Liver (tissue), 8 donors: ENCODE measurements at regions not wholly inside any gene's neighbourhood (a gene's known extent, or its start where the extent isn't known, plus 50 kb on each side); places are given as distances from the start of the nearest gene placed in this dataset.

Experiments
- DNase-seq: peaks from one replicate; pipeline ENCODE4 v3.0.0-alpha.2; 2017; ENCODE audit warnings: low spot score
- H3K27ac ChIP-seq, 2 donors: one replicate each; pipeline ENCODE4 v1.7.0; 2013; ENCODE audit warnings: inconsistent platforms in 2 of 2, low read length in 2 of 2, control low read depth in 1 of 2, low read depth in 1 of 2, mild to moderate bottlenecking in 1 of 2
- H3K27me3 ChIP-seq, 4 donors: one replicate each; pipeline versions ENCODE4 v1.6.1 to v1.7.0; 2013; ENCODE audit warnings: low read length in 3 of 4, inconsistent platforms in 1 of 4, mild to moderate bottlenecking in 1 of 4, moderate library complexity in 1 of 4; ENCODE audit not compliant: control insufficient read depth in 4 of 4, insufficient read depth in 4 of 4
- H3K36me3 ChIP-seq, 4 donors: one replicate each; pipeline versions ENCODE4 v1.6.1 to v1.7.0; 2013; ENCODE audit warnings: low read length in 3 of 4, mild to moderate bottlenecking in 3 of 4, low read depth in 1 of 4, moderate library complexity in 1 of 4; ENCODE audit not compliant: control insufficient read depth in 4 of 4, insufficient read depth in 3 of 4
- H3K4me1 ChIP-seq, 4 donors: one replicate each; pipeline versions ENCODE4 v1.6.1 to v1.7.0; 2013; ENCODE audit warnings: low read length in 3 of 4, mild to moderate bottlenecking in 3 of 4, moderate library complexity in 1 of 4; ENCODE audit not compliant: control insufficient read depth in 4 of 4, insufficient read depth in 4 of 4
- H3K4me3 ChIP-seq, 3 donors: one replicate each; pipeline versions ENCODE4 v1.6.1 to v1.7.0; 2013; ENCODE audit warnings: low read length in 3 of 3, control low read depth in 1 of 3, low read depth in 1 of 3, mild to moderate bottlenecking in 1 of 3
- H3K9ac ChIP-seq, 2 donors: one replicate each; pipeline ENCODE4 v1.7.0; 2013; ENCODE audit warnings: low read length in 2 of 2, mild to moderate bottlenecking in 2 of 2, moderate library complexity in 2 of 2, control low read depth in 1 of 2, low read depth in 1 of 2
- H3K9me3 ChIP-seq, 4 donors: one replicate each; pipeline versions ENCODE4 v1.6.1 to v1.7.0; 2013; ENCODE audit warnings: low read length in 3 of 4; ENCODE audit not compliant: control insufficient read depth in 4 of 4
- EGR1 ChIP-seq, 2 donors: IDR thresholded peaks; 2 replicates each; pipeline ENCODE4 v1.6.1; 2016 to 2018; ENCODE audit warnings: antibody characterized with exemption in 2 of 2, low read depth in 2 of 2
- FOXA1 ChIP-seq: IDR thresholded peaks from 2 replicates; pipeline ENCODE4 v1.6.1; 2016; ENCODE audit warnings: antibody characterized with exemption
- FOXA2 ChIP-seq: IDR thresholded peaks from 2 replicates; pipeline ENCODE4 v1.6.1; 2016; ENCODE audit warnings: antibody characterized with exemption
- GABPA ChIP-seq, 2 donors: IDR thresholded peaks in 1 of 2; conservative IDR thresholded peaks in 1 of 2; 2 replicates each; pipeline ENCODE4 v1.6.1; 2016; ENCODE audit warnings: antibody characterized with exemption in 2 of 2, mild to moderate bottlenecking in 1 of 2, moderate library complexity in 1 of 2
- HNF4A ChIP-seq, 2 donors: conservative IDR thresholded peaks; 2 replicates each; pipeline ENCODE4 v1.6.1; 2016; ENCODE audit warnings: antibody characterized with exemption in 2 of 2, mild to moderate bottlenecking in 2 of 2
- JUND ChIP-seq, 2 donors: IDR thresholded peaks; 2 replicates each; pipeline ENCODE4 v1.6.1; 2016; ENCODE audit warnings: antibody characterized with exemption in 2 of 2
- NR2F2 ChIP-seq: IDR thresholded peaks from 2 replicates; pipeline ENCODE4 v1.6.1; 2016; ENCODE audit warnings: antibody characterized with exemption
- RAD21 ChIP-seq, 2 donors: IDR thresholded peaks; 2 replicates each; pipeline ENCODE4 v1.6.1; 2016; ENCODE audit warnings: antibody characterized with exemption in 2 of 2, mild to moderate bottlenecking in 2 of 2
- SP1 ChIP-seq: IDR thresholded peaks from 2 replicates; pipeline ENCODE4 v1.6.1; 2018; ENCODE audit warnings: antibody characterized with exemption, mild to moderate bottlenecking
- TAF1 ChIP-seq: conservative IDR thresholded peaks from 2 replicates; pipeline ENCODE4 v1.6.1; 2016; ENCODE audit warnings: antibody characterized with exemption, mild to moderate bottlenecking
- YY1 ChIP-seq: IDR thresholded peaks from 2 replicates; pipeline ENCODE4 v1.6.1; 2016; ENCODE audit warnings: antibody characterized with exemption, mild to moderate bottlenecking
- WGBS: extraction: QIAGEN DNeasy Blood & Tissue Kit; methylation state at CpG from one replicate; pipeline ENCODE4 v1.1.7; 2013; 5-methylcytosine and 5-hydroxymethylcytosine counted together
- TF ChIP-seq, protein P1 (sequence below): IDR thresholded peaks from 2 replicates; pipeline ENCODE4 v1.6.1; 2016; ENCODE audit warnings: antibody characterized with exemption
- TF ChIP-seq, protein P2 (sequence below): IDR thresholded peaks from 2 replicates; pipeline ENCODE4 v1.6.1; 2016; ENCODE audit warnings: antibody characterized with exemption
- TF ChIP-seq, protein P3 (sequence below): IDR thresholded peaks from 2 replicates; pipeline ENCODE4 v1.6.1; 2016; ENCODE audit warnings: antibody characterized with exemption, mild to moderate bottlenecking
- TF ChIP-seq, protein P4 (sequence below): IDR thresholded peaks from 2 replicates; pipeline ENCODE4 v1.6.1; 2016; ENCODE audit warnings: antibody characterized with exemption
- TF ChIP-seq, protein P5 (sequence below): fragments of 150-350 bp; IDR thresholded peaks from 2 replicates; pipeline ENCODE4 v1.5.1; 2017; ENCODE audit warnings: improper control_type of control experiment, low read depth, low read length; ENCODE audit not compliant: missing input control
- donor health status: healthy.
- donor health status: healthy.
- donor health status: healthy.
- donor health status: healthy.
- donor health status: healthy.

DNA sequence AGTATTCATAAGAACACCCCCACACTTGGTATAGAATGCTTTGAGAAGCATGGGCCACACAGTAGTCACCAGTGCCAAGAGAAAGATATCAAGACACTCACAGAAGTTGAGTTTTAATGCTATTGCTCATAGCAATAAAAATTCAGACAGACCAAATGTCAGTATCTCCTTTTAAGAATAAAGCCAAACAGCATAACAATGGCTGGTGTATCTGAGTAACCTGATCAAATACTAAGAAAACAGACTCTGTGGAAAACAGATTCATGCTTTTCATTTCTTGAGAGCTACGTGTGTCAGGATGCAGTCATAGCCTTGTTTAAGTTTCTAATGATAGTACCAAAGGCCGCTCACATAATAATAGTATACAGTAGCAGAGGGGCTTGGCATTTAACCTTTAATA, 778.5 kb downstream of the MECOM start:
- no peaks in the 10 kb centered on the region for H3K9me3 ChIP-seq
- WGBS, result 87% methylated on average over 2 of the region's 2 CpGs
- no peak overlapping the region for H3K4me3 ChIP-seq
- no peak overlapping the region for H3K27ac ChIP-seq
- H3K36me3 ChIP-seq, result no peaks in the 10 kb centered on the region
- H3K9ac ChIP-seq, result no peak overlapping the region
- H3K27me3 ChIP-seq, result no peaks in the 10 kb centered on the region
- DNase-seq, result no peak
- H3K4me1 ChIP-seq, result no peaks in the 10 kb centered on the region
- TF ChIP-seq, protein P1, sequence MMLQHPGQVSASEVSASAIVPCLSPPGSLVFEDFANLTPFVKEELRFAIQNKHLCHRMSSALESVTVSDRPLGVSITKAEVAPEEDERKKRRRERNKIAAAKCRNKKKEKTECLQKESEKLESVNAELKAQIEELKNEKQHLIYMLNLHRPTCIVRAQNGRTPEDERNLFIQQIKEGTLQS, result no peak
- TF ChIP-seq YY1 (no peak), SP1 (no peak), GABPA (IDR thresholded peaks at IDR 0.05 in 1 of 2, conservative IDR thresholded peaks at IDR 0.05 in 1 of 2) (no peak), EGR1 (IDR thresholded peaks at IDR 0.05; ENCODE audit: low read depth in 2 of 2) (no peak), FOXA2 (no peak)
- TF ChIP-seq, protein P2, sequence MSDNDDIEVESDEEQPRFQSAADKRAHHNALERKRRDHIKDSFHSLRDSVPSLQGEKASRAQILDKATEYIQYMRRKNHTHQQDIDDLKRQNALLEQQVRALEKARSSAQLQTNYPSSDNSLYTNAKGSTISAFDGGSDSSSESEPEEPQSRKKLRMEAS, result no peak

DNA sequence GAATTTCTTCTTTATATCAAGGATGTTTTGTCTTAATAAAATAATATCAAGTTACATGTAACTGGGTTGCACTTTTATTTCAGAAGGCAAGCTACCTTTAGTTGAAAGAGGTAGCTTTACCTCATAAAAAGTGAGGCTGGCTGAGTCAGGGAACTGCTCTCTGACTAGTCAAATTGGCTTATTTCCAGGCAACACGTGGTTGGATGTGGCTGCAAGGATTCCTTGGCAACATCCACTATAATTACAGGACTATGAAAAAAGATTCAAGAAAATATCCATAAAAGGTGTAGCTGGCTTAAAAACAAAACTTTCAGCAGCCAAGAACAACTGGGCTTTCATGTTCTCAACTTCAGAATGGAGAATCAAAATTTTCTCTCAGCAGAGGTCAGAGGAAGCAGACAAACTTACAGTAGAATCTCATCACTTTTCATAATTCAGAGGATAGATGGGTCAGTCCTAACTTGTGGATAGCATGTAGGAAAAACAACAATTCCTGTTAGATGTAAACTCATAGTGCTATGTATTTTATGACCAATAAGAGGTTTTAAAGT, 779.1 kb downstream of the MECOM start:
- no peak overlapping the region for H3K9ac ChIP-seq
- no peaks in the 10 kb centered on the region for H3K9me3 ChIP-seq
- H3K4me1 ChIP-seq, result no peaks in the 10 kb centered on the region
- TF ChIP-seq JUND (IDR thresholded peaks at IDR 0.05) (no peak), SP1 (no peak), GABPA (IDR thresholded peaks at IDR 0.05 in 1 of 2, conservative IDR thresholded peaks at IDR 0.05 in 1 of 2) (no peak), YY1 (no peak), FOXA2 (no peak), EGR1 (IDR thresholded peaks at IDR 0.05; ENCODE audit: low read depth in 2 of 2) (no peak), TAF1 (no peak), FOXA1 (no peak), NR2F2 (no peak), HNF4A (conservative IDR thresholded peaks at IDR 0.05) (no peak), RAD21 (IDR thresholded peaks at IDR 0.05) (no peak)
- TF ChIP-seq, protein P3, sequence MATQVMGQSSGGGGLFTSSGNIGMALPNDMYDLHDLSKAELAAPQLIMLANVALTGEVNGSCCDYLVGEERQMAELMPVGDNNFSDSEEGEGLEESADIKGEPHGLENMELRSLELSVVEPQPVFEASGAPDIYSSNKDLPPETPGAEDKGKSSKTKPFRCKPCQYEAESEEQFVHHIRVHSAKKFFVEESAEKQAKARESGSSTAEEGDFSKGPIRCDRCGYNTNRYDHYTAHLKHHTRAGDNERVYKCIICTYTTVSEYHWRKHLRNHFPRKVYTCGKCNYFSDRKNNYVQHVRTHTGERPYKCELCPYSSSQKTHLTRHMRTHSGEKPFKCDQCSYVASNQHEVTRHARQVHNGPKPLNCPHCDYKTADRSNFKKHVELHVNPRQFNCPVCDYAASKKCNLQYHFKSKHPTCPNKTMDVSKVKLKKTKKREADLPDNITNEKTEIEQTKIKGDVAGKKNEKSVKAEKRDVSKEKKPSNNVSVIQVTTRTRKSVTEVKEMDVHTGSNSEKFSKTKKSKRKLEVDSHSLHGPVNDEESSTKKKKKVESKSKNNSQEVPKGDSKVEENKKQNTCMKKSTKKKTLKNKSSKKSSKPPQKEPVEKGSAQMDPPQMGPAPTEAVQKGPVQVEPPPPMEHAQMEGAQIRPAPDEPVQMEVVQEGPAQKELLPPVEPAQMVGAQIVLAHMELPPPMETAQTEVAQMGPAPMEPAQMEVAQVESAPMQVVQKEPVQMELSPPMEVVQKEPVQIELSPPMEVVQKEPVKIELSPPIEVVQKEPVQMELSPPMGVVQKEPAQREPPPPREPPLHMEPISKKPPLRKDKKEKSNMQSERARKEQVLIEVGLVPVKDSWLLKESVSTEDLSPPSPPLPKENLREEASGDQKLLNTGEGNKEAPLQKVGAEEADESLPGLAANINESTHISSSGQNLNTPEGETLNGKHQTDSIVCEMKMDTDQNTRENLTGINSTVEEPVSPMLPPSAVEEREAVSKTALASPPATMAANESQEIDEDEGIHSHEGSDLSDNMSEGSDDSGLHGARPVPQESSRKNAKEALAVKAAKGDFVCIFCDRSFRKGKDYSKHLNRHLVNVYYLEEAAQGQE, result no peak
- TF ChIP-seq, protein P4, sequence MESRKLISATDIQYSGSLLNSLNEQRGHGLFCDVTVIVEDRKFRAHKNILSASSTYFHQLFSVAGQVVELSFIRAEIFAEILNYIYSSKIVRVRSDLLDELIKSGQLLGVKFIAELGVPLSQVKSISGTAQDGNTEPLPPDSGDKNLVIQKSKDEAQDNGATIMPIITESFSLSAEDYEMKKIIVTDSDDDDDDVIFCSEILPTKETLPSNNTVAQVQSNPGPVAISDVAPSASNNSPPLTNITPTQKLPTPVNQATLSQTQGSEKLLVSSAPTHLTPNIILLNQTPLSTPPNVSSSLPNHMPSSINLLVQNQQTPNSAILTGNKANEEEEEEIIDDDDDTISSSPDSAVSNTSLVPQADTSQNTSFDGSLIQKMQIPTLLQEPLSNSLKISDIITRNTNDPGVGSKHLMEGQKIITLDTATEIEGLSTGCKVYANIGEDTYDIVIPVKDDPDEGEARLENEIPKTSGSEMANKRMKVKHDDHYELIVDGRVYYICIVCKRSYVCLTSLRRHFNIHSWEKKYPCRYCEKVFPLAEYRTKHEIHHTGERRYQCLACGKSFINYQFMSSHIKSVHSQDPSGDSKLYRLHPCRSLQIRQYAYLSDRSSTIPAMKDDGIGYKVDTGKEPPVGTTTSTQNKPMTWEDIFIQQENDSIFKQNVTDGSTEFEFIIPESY, result no peak
- TF ChIP-seq, protein P1, result no peak
- TF ChIP-seq, protein P2, result no peak
- TF ChIP-seq, protein P5, sequence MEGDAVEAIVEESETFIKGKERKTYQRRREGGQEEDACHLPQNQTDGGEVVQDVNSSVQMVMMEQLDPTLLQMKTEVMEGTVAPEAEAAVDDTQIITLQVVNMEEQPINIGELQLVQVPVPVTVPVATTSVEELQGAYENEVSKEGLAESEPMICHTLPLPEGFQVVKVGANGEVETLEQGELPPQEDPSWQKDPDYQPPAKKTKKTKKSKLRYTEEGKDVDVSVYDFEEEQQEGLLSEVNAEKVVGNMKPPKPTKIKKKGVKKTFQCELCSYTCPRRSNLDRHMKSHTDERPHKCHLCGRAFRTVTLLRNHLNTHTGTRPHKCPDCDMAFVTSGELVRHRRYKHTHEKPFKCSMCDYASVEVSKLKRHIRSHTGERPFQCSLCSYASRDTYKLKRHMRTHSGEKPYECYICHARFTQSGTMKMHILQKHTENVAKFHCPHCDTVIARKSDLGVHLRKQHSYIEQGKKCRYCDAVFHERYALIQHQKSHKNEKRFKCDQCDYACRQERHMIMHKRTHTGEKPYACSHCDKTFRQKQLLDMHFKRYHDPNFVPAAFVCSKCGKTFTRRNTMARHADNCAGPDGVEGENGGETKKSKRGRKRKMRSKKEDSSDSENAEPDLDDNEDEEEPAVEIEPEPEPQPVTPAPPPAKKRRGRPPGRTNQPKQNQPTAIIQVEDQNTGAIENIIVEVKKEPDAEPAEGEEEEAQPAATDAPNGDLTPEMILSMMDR, result no peak
- no peak overlapping the region for H3K27ac ChIP-seq
- no peak for DNase-seq
- no peak overlapping the region for H3K4me3 ChIP-seq
- no peaks in the 10 kb centered on the region for H3K27me3 ChIP-seq
- no peaks in the 10 kb centered on the region for H3K36me3 ChIP-seq
- WGBS, result 0% methylated on average over 1 of the region's 1 CpG
